Esophagus squamous epithelium (tissue), 4 donors: ENCODE measurements at regions not wholly inside any gene's neighbourhood (a gene's known extent, or its start where the extent isn't known, plus 50 kb on each side); places are given as distances from the start of the nearest gene placed in this dataset.

Source experiments
- POLR2A ChIP-seq, 4 donors: fragments of 450-650 bp; IDR thresholded peaks; one replicate each; pipeline ENCODE4 v1.6.1; 2017; ENCODE audit warnings: antibody characterized with exemption in 4 of 4, mild to moderate bottlenecking in 4 of 4, moderate library complexity in 3 of 4
- TF ChIP-seq, protein P1 (sequence below), 6 experiments: fragments of 450-650 bp in 4 of 6; fragments of 200-600 bp in 2 of 6; sonication (generic) in 2 of 6; IDR thresholded peaks; one replicate each; pipeline ENCODE4 v1.5.1; 2016 to 2019; ENCODE audit warnings: antibody characterized with exemption in 6 of 6, mild to moderate bottlenecking in 4 of 6, moderate library complexity in 4 of 6

GRCh38 chr1:191528275-191528674 is 630.0 kb upstream of the RGS18 start:
- TF ChIP-seq, protein P1, sequence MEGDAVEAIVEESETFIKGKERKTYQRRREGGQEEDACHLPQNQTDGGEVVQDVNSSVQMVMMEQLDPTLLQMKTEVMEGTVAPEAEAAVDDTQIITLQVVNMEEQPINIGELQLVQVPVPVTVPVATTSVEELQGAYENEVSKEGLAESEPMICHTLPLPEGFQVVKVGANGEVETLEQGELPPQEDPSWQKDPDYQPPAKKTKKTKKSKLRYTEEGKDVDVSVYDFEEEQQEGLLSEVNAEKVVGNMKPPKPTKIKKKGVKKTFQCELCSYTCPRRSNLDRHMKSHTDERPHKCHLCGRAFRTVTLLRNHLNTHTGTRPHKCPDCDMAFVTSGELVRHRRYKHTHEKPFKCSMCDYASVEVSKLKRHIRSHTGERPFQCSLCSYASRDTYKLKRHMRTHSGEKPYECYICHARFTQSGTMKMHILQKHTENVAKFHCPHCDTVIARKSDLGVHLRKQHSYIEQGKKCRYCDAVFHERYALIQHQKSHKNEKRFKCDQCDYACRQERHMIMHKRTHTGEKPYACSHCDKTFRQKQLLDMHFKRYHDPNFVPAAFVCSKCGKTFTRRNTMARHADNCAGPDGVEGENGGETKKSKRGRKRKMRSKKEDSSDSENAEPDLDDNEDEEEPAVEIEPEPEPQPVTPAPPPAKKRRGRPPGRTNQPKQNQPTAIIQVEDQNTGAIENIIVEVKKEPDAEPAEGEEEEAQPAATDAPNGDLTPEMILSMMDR (IDR thresholded peaks at IDR 0.05), result no peak
- TF ChIP-seq POLR2A (IDR thresholded peaks at IDR 0.05), result no peak
